NCI-H526 (cell line): ENCODE measurements at regions not wholly inside any gene's neighbourhood (a gene's known extent, or its start where the extent isn't known, plus 50 kb on each side); places are given as distances from the start of the nearest gene placed in this dataset.

Experiments used
- DNase-seq, 2 experiments: peaks; one replicate each; lab custom pipeline; 2025; lab: John Stamatoyannopoulos, UW

DNA sequence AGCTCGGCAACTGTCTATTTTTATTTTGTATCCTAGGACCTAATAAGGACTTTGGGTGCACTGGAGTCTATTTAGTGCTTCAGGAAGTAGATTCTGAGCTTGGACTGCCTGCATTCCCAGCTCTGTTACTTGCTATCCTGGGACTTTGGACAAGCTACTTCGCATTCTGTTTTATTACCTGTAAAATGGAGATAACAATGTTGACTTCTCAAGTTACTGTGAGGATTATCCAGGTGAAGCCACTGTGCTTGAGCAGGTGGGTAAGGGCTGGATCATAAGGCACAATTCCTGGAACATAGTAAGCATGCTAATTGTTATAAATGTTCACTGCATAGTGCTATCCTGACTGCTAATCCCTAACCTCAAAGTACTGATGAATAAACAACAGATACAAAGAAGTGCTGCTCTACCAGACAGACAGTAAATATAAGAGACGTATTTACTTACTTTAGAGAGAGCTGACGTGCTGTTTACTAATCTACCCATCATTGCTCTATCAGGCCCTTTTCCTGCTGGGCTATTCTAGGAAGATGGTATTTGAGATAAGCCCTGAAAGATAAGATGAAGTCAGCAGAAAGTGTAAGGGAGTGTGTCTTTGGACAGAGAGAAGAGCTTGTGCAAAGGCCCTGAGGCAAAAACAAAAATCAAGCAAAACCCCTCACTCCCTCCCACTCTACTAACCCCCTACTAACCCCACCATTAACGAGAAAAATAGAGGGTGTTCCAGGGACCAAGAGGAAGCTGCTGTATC is 50.8 kb upstream of the FLT1 start:
- peak; percentile 84 to 94 for DNase-seq
